ENCODE measurements at regions not wholly inside any gene's neighbourhood (a gene's known extent, or its start where the extent isn't known, plus 50 kb on each side); places are given as distances from the start of the nearest gene placed in this dataset.

DNA sequence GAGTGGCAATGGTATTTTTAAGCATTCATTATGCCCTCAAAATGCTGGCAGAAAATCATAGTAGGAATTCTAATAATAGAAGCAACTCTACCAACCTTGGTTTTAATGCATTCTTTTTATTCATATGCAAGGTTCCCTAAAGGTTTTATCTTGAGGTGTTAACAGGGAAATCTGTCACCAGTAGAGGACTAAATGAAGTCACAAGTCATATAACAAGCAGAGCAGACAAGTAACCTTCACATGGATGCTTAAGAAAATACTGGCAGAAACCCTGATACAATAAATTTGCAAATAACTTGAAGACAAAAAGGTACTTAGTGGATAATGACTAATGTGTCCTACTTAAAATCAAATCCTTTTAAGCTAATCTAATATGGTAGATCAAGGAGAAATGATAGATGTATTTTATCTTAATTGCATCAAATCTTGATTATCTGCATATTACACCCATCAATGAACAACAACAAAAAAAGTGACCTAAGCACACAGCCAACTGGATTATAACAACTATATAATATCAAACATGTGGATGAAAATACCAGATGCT, 73.3 kb downstream of the RFC3 start:
- Mint-ChIP-seq H3K4me1 (no peaks in the 10 kb centered on the region), H3K27me3 (ENCODE audit: low read depth in 3 of 3) (peaks cover 0 to 2% (median 0%) of the 10 kb centered on the region in 3 donors), H3K27ac (no peak overlapping the region), H3K4me3 (no peak overlapping the region), H3K9me3 (peaks cover 2 to 43% (median 31%) of the 10 kb centered on the region in 6 donors), H3K36me3 (peaks cover 4 to 7% (median 7%) of the 10 kb centered on the region in 3 donors)
- DNase-seq = no peak

DNA sequence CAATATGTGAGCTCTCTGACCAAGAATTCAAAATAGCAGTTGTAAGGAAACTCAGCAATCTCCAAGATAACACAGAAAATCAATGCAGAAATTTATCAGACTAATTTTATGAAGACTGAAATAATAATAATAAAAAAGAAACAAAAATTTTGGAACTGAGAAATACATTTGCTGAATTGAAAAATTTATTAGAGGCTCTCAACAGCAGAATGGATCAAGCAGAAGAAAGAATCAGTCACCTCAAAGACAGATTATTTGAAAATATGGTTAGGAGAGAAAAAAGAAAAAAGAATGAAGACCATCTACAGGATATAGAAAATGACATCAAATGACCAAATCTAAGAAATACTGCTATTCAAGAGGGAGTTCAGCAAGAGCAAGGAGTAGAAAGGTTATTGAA, 75.6 kb downstream of the RFC3 start:
- Mint-ChIP-seq H3K9me3 (peaks cover 12 to 62% (median 47%) of the 10 kb centered on the region in 6 donors), H3K27ac (no peak overlapping the region)
- no peak for DNase-seq

DNA sequence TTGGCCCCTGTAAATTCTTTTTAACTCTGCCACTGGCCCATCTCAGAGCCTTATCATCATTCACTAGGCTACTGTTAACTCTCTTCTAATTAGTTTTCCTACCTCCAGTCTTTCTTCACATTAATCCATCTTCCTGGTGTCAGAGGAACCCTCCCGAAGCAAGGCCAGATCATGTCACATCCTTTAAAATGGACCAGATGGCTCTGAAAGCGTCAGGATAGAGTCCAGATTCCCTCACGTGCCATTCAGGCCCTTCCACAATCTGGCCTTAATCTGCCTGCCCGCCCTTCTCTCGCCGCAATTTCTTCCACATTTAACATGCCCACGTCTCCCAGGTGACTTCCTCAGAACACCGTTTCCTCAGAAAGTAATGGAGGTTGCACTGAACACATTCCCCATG, 86.5 kb downstream of the RFC3 start:
- no peaks in the 10 kb centered on the region for H3K36me3 Mint-ChIP-seq
- DNase-seq = no peak
- H3K4me3 Mint-ChIP-seq = no peak overlapping the region
- no peaks in the 10 kb centered on the region for H3K4me1 Mint-ChIP-seq
- H3K9me3 Mint-ChIP-seq = peaks cover 3 to 33% (median 15%) of the 10 kb centered on the region in 6 donors
- H3K27ac Mint-ChIP-seq = no peak overlapping the region
- peaks cover 0 to 2% (median 1%) of the 10 kb centered on the region in 3 donors for H3K27me3 Mint-ChIP-seq (ENCODE audit: low read depth in 3 of 3)

More for the DNA sequence above, 75.6 kb downstream of the RFC3 start:
- no peak overlapping the region for H3K4me3 Mint-ChIP-seq
- peaks cover 0 to 2% (median 0%) of the 10 kb centered on the region in 3 donors for H3K27me3 Mint-ChIP-seq (ENCODE audit: low read depth in 3 of 3)
- H3K36me3 Mint-ChIP-seq = peaks cover 7 to 9% (median 8%) of the 10 kb centered on the region in 3 donors
- H3K4me1 Mint-ChIP-seq = no peaks in the 10 kb centered on the region

- DNase-seq = no peak
- H3K36me3 Mint-ChIP-seq = no peaks in the 10 kb centered on the region
- no peaks in the 10 kb centered on the region for H3K4me1 Mint-ChIP-seq
- no peak overlapping the region for H3K27ac Mint-ChIP-seq
- H3K9me3 Mint-ChIP-seq = peaks cover 0 to 13% (median 3%) of the 10 kb centered on the region in 6 donors
- H3K4me3 Mint-ChIP-seq = no peak overlapping the region
- H3K27me3 Mint-ChIP-seq (ENCODE audit: low read depth in 3 of 3) = peaks cover 0 to 3% (median 2%) of the 10 kb centered on the region in 3 donors
These were observed 90.2 kb downstream of the RFC3 start for GRCh38 chr13:33908116-33908515.

GRCh38 chr13:33910255-33910654, 92.3 kb downstream of the RFC3 start:
- H3K4me3 Mint-ChIP-seq = no peak overlapping the region
- H3K36me3 Mint-ChIP-seq = no peaks in the 10 kb centered on the region
- no peak overlapping the region for H3K27ac Mint-ChIP-seq
- no peaks in the 10 kb centered on the region for H3K4me1 Mint-ChIP-seq
- no peak for DNase-seq
- peaks cover 0 to 2% (median 2%) of the 10 kb centered on the region in 3 donors for H3K27me3 Mint-ChIP-seq (ENCODE audit: low read depth in 3 of 3)
- H3K9me3 Mint-ChIP-seq = peaks cover 0 to 10% (median 0%) of the 10 kb centered on the region in 6 donors

GRCh38 chr13:33911521-33911920, 93.6 kb downstream of the RFC3 start:
- Mint-ChIP-seq H3K27me3 (ENCODE audit: low read depth in 3 of 3) (peaks cover 0 to 2% (median 2%) of the 10 kb centered on the region in 3 donors), H3K27ac (no peak overlapping the region), H3K4me3 (no peak overlapping the region), H3K36me3 (no peaks in the 10 kb centered on the region), H3K9me3 (peaks cover 0 to 12% (median 0%) of the 10 kb centered on the region in 6 donors), H3K4me1 (no peaks in the 10 kb centered on the region)
- no peak for DNase-seq

DNA sequence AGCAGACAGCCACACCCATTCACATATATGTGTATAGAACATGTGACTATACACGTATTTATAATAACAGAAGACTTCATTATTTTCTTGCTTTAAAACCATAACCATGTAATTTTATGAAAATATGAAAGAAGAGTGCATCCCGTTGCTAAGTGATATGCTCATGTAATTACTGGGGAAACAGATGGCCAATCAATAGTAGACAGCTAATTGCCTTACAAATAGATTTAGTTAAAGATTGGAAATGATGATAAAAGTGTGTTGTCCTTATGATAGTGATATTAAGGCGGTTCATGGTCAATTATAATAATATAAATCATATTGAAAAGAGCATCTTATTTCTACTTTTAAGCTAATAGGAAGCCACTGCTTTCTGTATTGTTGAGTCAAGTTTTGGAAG, 95.9 kb downstream of the RFC3 start:
- H3K36me3 Mint-ChIP-seq = no peaks in the 10 kb centered on the region
- peaks cover 0 to 12% (median 0%) of the 10 kb centered on the region in 6 donors for H3K9me3 Mint-ChIP-seq
- no peak overlapping the region for H3K4me3 Mint-ChIP-seq
- DNase-seq = no peak
- H3K27me3 Mint-ChIP-seq (ENCODE audit: low read depth in 3 of 3) = peaks cover 0 to 2% (median 2%) of the 10 kb centered on the region in 3 donors
- H3K27ac Mint-ChIP-seq = no peak overlapping the region
- H3K4me1 Mint-ChIP-seq = no peaks in the 10 kb centered on the region

GRCh38 chr13:33917190-33917589, 99.2 kb downstream of the RFC3 start:
- Mint-ChIP-seq H3K27me3 (ENCODE audit: low read depth in 3 of 3) (peaks cover 0 to 2% (median 0%) of the 10 kb centered on the region in 3 donors), H3K4me1 (no peaks in the 10 kb centered on the region), H3K9me3 (peaks cover 0 to 7% (median 0%) of the 10 kb centered on the region in 6 donors), H3K36me3 (no peaks in the 10 kb centered on the region), H3K4me3 (no peak overlapping the region), H3K27ac (no peak overlapping the region)
- DNase-seq = no peak

DNA sequence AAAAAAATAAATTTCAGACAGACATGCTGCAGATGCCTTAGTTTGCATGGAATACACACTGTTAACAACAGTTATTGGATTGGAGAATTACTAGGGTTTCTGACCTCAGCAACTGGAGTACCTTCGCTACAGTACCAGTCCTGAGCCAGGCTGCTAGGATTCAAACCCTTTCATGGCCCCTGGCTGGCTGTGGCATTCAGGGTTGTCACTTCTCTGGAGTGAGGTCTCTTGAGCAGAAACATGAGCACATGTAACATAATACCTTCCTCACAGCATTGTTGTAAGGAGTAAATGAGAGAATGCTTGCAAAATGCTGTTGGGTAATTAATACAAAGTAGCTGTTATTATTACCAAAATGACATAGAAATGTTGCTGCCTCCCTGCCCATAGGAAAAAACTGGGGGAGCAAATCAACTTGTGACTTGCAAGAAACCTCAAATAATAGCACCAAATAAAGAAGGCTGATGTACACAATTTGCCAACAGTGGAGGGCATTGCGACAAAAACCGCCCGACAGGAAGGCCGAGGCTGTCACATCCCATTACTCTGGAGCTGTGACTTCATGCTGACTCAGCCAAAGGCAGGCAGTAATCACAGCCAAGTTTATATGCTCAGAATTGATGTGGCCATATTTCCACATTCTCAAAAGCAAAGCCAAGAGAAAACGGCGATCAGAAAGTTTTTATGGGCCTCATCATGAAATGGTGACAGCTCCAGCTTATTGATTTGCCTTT, 100.4 kb downstream of the RFC3 start:
- H3K9me3 Mint-ChIP-seq = peaks cover 0 to 2% (median 0%) of the 10 kb centered on the region in 6 donors
- DNase-seq = no peak
- H3K27ac Mint-ChIP-seq = no peak overlapping the region
- no peaks in the 10 kb centered on the region for H3K4me1 Mint-ChIP-seq
- no peaks in the 10 kb centered on the region for H3K36me3 Mint-ChIP-seq
- H3K27me3 Mint-ChIP-seq (ENCODE audit: low read depth in 3 of 3) = no peaks in the 10 kb centered on the region
- H3K4me3 Mint-ChIP-seq = no peak overlapping the region

- H3K4me1 Mint-ChIP-seq = no peaks in the 10 kb centered on the region
- no peaks in the 10 kb centered on the region for H3K27me3 Mint-ChIP-seq (ENCODE audit: low read depth in 3 of 3)
- no peak overlapping the region for H3K27ac Mint-ChIP-seq
- no peak for DNase-seq
- H3K4me3 Mint-ChIP-seq = no peak overlapping the region
- peaks cover 0 to 2% (median 0%) of the 10 kb centered on the region in 6 donors for H3K9me3 Mint-ChIP-seq
- no peaks in the 10 kb centered on the region for H3K36me3 Mint-ChIP-seq
These were observed 101.2 kb downstream of the RFC3 start for GRCh38 chr13:33919120-33919519.

DNA sequence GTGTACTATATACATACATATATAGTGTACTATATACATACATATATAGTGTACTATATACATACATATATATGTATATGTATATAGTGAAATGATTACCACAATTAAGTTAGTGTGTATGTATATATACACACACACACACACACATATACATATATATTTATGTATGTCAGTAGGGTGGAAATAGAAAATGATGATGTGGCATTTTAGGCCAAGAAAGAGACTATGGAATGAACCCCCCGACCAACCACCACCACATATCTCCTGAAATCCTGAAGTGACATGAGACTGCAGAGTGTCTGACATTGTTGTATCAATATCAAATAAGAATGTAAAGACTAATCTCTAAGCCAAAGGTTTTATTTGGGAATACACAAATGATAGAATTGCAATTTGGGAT, 107.6 kb downstream of the RFC3 start:
- Mint-ChIP-seq H3K4me1 (no peaks in the 10 kb centered on the region), H3K36me3 (no peaks in the 10 kb centered on the region), H3K9me3 (no peaks in the 10 kb centered on the region), H3K4me3 (no peak overlapping the region), H3K27ac (no peak overlapping the region), H3K27me3 (ENCODE audit: low read depth in 3 of 3) (no peaks in the 10 kb centered on the region)
- DNase-seq = no peak

DNA sequence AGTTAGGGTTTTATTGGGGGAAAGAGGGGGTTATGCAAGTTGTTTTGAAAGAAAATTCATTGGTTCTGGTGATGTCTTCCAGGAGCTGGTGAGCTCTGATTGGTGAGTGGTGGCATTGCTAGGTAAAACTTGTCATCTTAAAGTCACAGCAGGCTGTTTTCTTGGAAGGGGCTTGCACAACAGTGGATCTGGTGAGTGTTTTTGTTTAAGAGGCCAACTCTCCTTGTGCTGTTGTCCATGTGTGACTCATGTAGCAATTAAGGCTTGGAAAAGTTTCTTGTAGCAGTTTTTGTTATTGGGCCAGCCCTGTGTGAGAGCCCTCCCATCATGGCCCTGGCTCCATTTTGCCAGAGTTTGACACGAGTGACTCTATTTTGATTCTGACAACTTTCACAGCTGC, 109.4 kb downstream of the RFC3 start:
- Mint-ChIP-seq H3K27me3 (ENCODE audit: low read depth in 3 of 3) (no peaks in the 10 kb centered on the region), H3K4me3 (no peak overlapping the region), H3K36me3 (no peaks in the 10 kb centered on the region), H3K27ac (no peak overlapping the region), H3K4me1 (no peaks in the 10 kb centered on the region), H3K9me3 (no peaks in the 10 kb centered on the region)
- no peak for DNase-seq

- H3K9me3 Mint-ChIP-seq = peaks cover 0 to 2% (median 0%) of the 10 kb centered on the region in 6 donors
- no peak overlapping the region for H3K27ac Mint-ChIP-seq
- DNase-seq = no peak
- H3K36me3 Mint-ChIP-seq = no peaks in the 10 kb centered on the region
- no peaks in the 10 kb centered on the region for H3K4me1 Mint-ChIP-seq
- peaks cover 0 to 5% (median 3%) of the 10 kb centered on the region in 3 donors for H3K27me3 Mint-ChIP-seq (ENCODE audit: low read depth in 3 of 3)
- H3K4me3 Mint-ChIP-seq = no peak overlapping the region
These were observed 113.7 kb downstream of the RFC3 start for GRCh38 chr13:33931397-33932311.

All from immature natural killer cell (primary cell).